Loucy (cell line): ENCODE measurements at regions not wholly inside any gene's neighbourhood (a gene's known extent, or its start where the extent isn't known, plus 50 kb on each side); places are given as distances from the start of the nearest gene placed in this dataset.

ENCODE experiments used
- H2AFZ ChIP-seq: fragments of 200-600 bp; sonication (generic); 2 replicates; pipeline ENCODE4 v1.6.0; 2016; ENCODE audit warnings: antibody characterized with exemption, mild to moderate bottlenecking, low read length, moderate library complexity
- H3F3A ChIP-seq: fragments of 200-600 bp; 2 replicates; pipeline ENCODE4 v1.6.0; 2016; ENCODE audit warnings: antibody characterized with exemption, low read depth, mild to moderate bottlenecking
- H3K27me3 ChIP-seq: fragments of 200-600 bp; sonication (generic); 2 replicates; pipeline ENCODE4 v1.6.1; 2014; ENCODE audit warnings: low read length, mild to moderate bottlenecking; ENCODE audit not compliant: insufficient read depth, poor library complexity, severe bottlenecking
- H3K36me3 ChIP-seq: fragments of 200-600 bp; sonication (generic); 2 replicates; pipeline ENCODE4 v1.6.1; 2016; ENCODE audit warnings: low read length; ENCODE audit not compliant: insufficient read depth
- H3K4me1 ChIP-seq: fragments of 200-600 bp; sonication (generic); 2 replicates; pipeline ENCODE4 v1.5.1; 2014; ENCODE audit warnings: low read length, mild to moderate bottlenecking; ENCODE audit not compliant: insufficient read depth, poor library complexity, severe bottlenecking
- H3K4me2 ChIP-seq: fragments of 200-600 bp; sonication (generic); 2 replicates; pipeline ENCODE4 v1.6.0; 2014; ENCODE audit warnings: antibody characterized with exemption, low read length, low read depth, mild to moderate bottlenecking; ENCODE audit not compliant: poor library complexity, severe bottlenecking
- H3K4me3 ChIP-seq: fragments of 200-600 bp; sonication (generic); 2 replicates; pipeline ENCODE4 v1.5.1; 2014; ENCODE audit warnings: low read length, mild to moderate bottlenecking, mixed read lengths; ENCODE audit not compliant: poor library complexity, severe bottlenecking
- H3K79me2 ChIP-seq: fragments of 200-600 bp; sonication (generic); 2 replicates; pipeline ENCODE4 v1.6.1; 2014; ENCODE audit warnings: low read length; ENCODE audit not compliant: insufficient read depth
- H3K9ac ChIP-seq: fragments of 200-600 bp; sonication (generic); 2 replicates; pipeline ENCODE4 v1.6.0; 2014; ENCODE audit warnings: mild to moderate bottlenecking, low read depth, low read length, moderate library complexity; ENCODE audit not compliant: poor library complexity, severe bottlenecking
- H3K9me2 ChIP-seq: fragments of 200-600 bp; sonication (generic); replicated peaks from 2 replicates; pipeline ENCODE4 v1.6.1; 2016; ENCODE audit warnings: low read depth, low read length, mixed read lengths
- H3K9me3 ChIP-seq: fragments of 200-600 bp; sonication (generic); 2 replicates; pipeline ENCODE4 v1.6.1; 2014; ENCODE audit warnings: mild to moderate bottlenecking, antibody characterized with exemption, low read length, low read depth; ENCODE audit not compliant: insufficient read depth
- H4K20me1 ChIP-seq: fragments of 200-600 bp; sonication (generic); 2 replicates; pipeline ENCODE4 v1.6.0; 2014; ENCODE audit warnings: antibody characterized with exemption, low read length, mild to moderate bottlenecking; ENCODE audit not compliant: insufficient read depth, poor library complexity, severe bottlenecking
- CTCF ChIP-seq: fragments of 200-600 bp; sonication (generic); conservative IDR thresholded peaks from 2 replicates; pipeline ENCODE4 v1.5.1; 2014; ENCODE audit warnings: mild to moderate bottlenecking, antibody characterized with exemption, low read length
- EZH2phosphoT487 ChIP-seq: fragments of 200-600 bp; IDR thresholded peaks from 2 replicates; pipeline ENCODE4 v1.6.1; 2018; ENCODE audit warnings: antibody characterized with exemption, mild to moderate bottlenecking, moderate library complexity, borderline replicate concordance

- Histone ChIP-seq H3K4me1 (peaks cover 9% of the 10 kb centered on the region), H3K36me3 (no peaks in the 10 kb centered on the region), H3K9me3 (no peaks in the 10 kb centered on the region), H2AFZ (no peak overlapping the region), H3K9me2 (no peaks in the 10 kb centered on the region), H3K4me2 (no peak overlapping the region), H3K9ac (no peak overlapping the region), H3K4me3 (no peak overlapping the region), H3K27me3 (no peaks in the 10 kb centered on the region), H3F3A (no peaks in the 10 kb centered on the region), H4K20me1 (no peaks in the 10 kb centered on the region), H3K79me2 (no peaks in the 10 kb centered on the region)
- no peak for TF ChIP-seq CTCF
- TF ChIP-seq EZH2phosphoT487: no peak
These were observed 781.2 kb upstream of the ARPP21 start for GRCh38 chr3:34858067-34858660.

- Histone ChIP-seq H3F3A (no peaks in the 10 kb centered on the region), H3K9ac (no peak overlapping the region), H3K79me2 (no peaks in the 10 kb centered on the region), H3K27me3 (no peaks in the 10 kb centered on the region), H3K36me3 (no peaks in the 10 kb centered on the region), H2AFZ (no peak overlapping the region), H4K20me1 (no peaks in the 10 kb centered on the region), H3K9me2 (no peaks in the 10 kb centered on the region), H3K4me2 (no peak overlapping the region), H3K4me1 (peaks cover 15% of the 10 kb centered on the region), H3K9me3 (no peaks in the 10 kb centered on the region), H3K4me3 (no peak overlapping the region)
- TF ChIP-seq EZH2phosphoT487 (no peak), CTCF (no peak)
These were observed 779.6 kb upstream of the ARPP21 start for GRCh38 chr3:34859746-34860145.

DNA sequence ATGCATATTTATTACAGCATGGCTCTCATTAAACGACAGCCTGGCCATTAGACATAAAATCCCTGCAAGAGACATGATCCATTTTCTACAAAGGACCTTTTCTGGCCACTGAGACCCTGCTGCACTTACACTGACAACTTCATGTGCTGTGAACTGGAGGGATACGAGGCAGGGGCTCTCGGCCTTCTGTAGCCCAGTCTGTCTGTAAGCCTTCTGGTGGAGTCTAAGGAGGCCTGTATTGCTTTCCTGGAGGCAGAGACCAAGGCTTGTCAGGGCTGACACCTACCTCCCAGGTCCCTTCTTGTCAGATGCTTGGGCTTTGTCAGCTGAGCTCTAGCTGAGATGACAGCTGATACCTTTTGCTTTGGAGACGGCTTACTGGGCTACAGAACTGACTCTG, 776.9 kb upstream of the ARPP21 start:
- Histone ChIP-seq H3K79me2 (no peaks in the 10 kb centered on the region), H3K36me3 (no peaks in the 10 kb centered on the region), H3K27me3 (no peaks in the 10 kb centered on the region), H4K20me1 (no peaks in the 10 kb centered on the region), H3K9me2 (no peaks in the 10 kb centered on the region), H3K4me1 (peaks cover 6% of the 10 kb centered on the region), H3K9ac (no peak overlapping the region), H3F3A (no peaks in the 10 kb centered on the region), H2AFZ (no peak overlapping the region), H3K9me3 (no peaks in the 10 kb centered on the region), H3K4me3 (no peak overlapping the region), H3K4me2 (no peak overlapping the region)
- no peak for TF ChIP-seq CTCF
- TF ChIP-seq EZH2phosphoT487: no peak
